ENCODE measurements at regions not wholly inside any gene's neighbourhood (a gene's known extent, or its start where the extent isn't known, plus 50 kb on each side); places are given as distances from the start of the nearest gene placed in this dataset.

DNA sequence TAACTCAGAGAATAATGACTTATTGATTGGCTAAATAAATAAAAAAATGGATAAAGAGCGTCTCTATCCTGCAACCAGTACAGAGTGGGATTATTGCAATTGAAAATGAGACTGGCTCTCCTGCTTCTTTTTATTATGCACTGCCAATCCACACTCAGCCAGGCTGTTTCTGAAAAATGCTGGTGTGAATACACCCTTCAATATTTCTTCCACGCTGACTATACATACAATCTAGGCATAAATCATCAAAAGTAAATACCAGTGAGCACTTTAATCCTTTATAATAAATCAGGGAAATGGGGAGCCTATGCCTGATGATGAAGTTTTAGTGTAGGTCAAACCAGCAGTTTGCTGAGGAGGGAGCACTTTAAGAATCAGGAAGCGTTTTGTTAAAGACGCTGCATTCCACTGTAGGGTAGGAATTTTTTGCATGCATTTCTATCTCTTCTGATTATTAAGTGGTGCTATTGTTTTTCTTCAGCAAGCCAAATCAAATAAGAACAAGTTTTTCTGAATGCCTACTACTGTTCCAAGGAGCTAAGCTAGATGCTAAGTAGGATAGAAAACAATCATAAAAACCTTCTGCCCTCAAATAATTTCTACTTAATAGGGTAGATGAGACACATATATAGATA lies 781.5 kb downstream of the TBL1XR1 start:
- DNase-seq, result no peak
- no peaks in the 10 kb centered on the region for H3K36me3 ChIP-seq
- TF ChIP-seq, protein P1, sequence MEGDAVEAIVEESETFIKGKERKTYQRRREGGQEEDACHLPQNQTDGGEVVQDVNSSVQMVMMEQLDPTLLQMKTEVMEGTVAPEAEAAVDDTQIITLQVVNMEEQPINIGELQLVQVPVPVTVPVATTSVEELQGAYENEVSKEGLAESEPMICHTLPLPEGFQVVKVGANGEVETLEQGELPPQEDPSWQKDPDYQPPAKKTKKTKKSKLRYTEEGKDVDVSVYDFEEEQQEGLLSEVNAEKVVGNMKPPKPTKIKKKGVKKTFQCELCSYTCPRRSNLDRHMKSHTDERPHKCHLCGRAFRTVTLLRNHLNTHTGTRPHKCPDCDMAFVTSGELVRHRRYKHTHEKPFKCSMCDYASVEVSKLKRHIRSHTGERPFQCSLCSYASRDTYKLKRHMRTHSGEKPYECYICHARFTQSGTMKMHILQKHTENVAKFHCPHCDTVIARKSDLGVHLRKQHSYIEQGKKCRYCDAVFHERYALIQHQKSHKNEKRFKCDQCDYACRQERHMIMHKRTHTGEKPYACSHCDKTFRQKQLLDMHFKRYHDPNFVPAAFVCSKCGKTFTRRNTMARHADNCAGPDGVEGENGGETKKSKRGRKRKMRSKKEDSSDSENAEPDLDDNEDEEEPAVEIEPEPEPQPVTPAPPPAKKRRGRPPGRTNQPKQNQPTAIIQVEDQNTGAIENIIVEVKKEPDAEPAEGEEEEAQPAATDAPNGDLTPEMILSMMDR (IDR thresholded peaks at IDR 0.05), result no peak
- TF ChIP-seq POLR2A (IDR thresholded peaks at IDR 0.05), result no peak
- no peak overlapping the region for H3K27ac ChIP-seq
- no peaks in the 10 kb centered on the region for H3K4me1 ChIP-seq
- H3K27me3 ChIP-seq, result no peaks in the 10 kb centered on the region
- no peaks in the 10 kb centered on the region for H3K9me3 ChIP-seq
- H3K4me3 ChIP-seq, result no peak overlapping the region

DNA sequence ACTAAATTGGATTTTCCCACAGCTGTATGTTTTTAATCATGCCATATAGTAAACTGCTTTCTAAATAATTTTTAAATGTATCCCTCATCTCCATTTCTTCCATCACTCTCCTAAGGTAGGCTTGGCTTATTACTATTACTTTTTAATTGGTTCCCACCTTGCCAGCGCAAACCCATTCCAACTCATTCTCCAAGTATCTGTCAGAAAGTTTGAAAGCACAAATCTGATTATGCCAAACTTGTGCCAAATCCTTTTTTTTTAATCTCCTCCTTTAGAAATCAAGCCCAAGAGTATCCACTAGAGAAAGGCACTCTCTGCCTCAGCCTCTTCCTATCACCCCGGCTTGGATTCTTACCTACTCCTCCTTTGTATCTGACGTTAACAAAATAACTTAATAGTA lies 784.5 kb downstream of the TBL1XR1 start:
- H3K4me3 ChIP-seq, result no peak overlapping the region
- DNase-seq, result no peak
- H3K27ac ChIP-seq, result no peak overlapping the region
- no peaks in the 10 kb centered on the region for H3K9me3 ChIP-seq
- TF ChIP-seq POLR2A (IDR thresholded peaks at IDR 0.05), result no peak
- TF ChIP-seq, protein P1 (IDR thresholded peaks at IDR 0.05), result no peak
- H3K36me3 ChIP-seq, result no peaks in the 10 kb centered on the region
- no peaks in the 10 kb centered on the region for H3K4me1 ChIP-seq
- no peaks in the 10 kb centered on the region for H3K27me3 ChIP-seq

DNA sequence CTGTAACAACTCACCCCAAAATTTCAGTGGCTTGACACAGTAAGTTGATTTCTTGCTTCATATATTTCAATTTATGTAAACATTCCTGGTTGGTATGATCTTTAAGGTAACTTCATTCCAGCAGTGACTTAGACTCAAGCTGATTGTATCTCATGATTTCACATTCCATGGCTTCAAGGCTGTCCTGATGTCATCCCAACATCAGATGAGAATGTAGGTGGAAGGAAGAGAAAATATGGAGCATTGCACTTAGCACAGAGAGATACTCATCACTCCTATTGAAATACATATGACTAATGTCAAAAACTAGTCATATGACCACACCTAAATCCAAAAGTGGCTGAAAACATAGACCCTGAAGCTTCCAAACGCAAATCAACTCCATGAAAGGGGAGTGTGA lies 793.8 kb downstream of the TBL1XR1 start:
- DNase-seq, result no peak
- H3K36me3 ChIP-seq, result no peaks in the 10 kb centered on the region
- H3K9me3 ChIP-seq, result no peaks in the 10 kb centered on the region
- no peak overlapping the region for H3K4me3 ChIP-seq
- H3K27me3 ChIP-seq, result no peaks in the 10 kb centered on the region
- no peak overlapping the region for H3K27ac ChIP-seq
- TF ChIP-seq, protein P1 (IDR thresholded peaks at IDR 0.05), result no peak
- no peak for TF ChIP-seq POLR2A (IDR thresholded peaks at IDR 0.05)
- no peaks in the 10 kb centered on the region for H3K4me1 ChIP-seq

DNA sequence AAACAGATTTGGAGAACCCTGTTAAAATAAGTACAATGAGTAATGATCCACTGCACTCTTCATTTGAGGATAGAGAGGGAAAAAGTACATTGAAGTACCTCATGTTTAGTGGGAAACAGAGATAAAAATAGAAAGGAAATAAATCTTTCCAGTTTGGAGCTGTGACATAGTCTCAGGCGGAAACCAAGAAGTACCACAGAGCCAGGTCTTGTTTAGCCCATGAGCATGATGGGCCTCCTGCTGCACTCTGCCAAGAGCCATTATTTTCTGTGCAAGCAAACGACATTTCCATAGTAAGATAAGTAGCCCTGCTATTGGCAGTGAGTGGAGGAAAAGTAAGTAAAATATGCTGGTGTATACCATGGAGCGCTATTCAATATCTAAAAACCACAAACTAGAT lies 796.1 kb downstream of the TBL1XR1 start:
- no peak for DNase-seq
- no peak for TF ChIP-seq POLR2A (IDR thresholded peaks at IDR 0.05)
- TF ChIP-seq, protein P1 (IDR thresholded peaks at IDR 0.05), result no peak
- H3K4me3 ChIP-seq, result no peak overlapping the region
- no peaks in the 10 kb centered on the region for H3K36me3 ChIP-seq
- H3K27ac ChIP-seq, result no peak overlapping the region
- H3K9me3 ChIP-seq, result no peaks in the 10 kb centered on the region
- no peaks in the 10 kb centered on the region for H3K27me3 ChIP-seq
- no peaks in the 10 kb centered on the region for H3K4me1 ChIP-seq

DNA sequence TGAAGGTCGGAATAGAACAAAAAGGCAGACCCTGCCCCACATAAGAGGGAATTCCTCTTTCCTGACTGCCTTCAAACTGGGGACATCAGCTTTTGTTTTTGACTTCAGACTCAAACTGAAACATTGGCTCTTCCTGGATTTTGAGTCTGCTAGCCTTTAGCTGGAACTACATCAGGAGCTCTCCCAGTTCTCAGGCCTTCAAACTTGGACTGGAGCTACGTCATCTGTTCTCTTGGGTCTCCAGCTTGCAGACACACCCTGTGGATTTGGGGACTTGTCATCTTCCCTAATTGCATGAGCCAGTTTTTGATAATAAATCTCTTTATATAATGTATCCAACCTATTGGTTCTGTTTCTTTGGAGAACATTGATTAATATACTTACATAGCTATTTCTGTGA lies 798.1 kb downstream of the TBL1XR1 start:
- H3K9me3 ChIP-seq, result no peaks in the 10 kb centered on the region
- TF ChIP-seq, protein P1 (IDR thresholded peaks at IDR 0.05), result no peak
- TF ChIP-seq POLR2A (IDR thresholded peaks at IDR 0.05), result no peak
- no peaks in the 10 kb centered on the region for H3K36me3 ChIP-seq
- no peaks in the 10 kb centered on the region for H3K27me3 ChIP-seq
- H3K4me3 ChIP-seq, result no peak overlapping the region
- no peaks in the 10 kb centered on the region for H3K4me1 ChIP-seq
- no peak overlapping the region for H3K27ac ChIP-seq
- DNase-seq, result no peak

DNA sequence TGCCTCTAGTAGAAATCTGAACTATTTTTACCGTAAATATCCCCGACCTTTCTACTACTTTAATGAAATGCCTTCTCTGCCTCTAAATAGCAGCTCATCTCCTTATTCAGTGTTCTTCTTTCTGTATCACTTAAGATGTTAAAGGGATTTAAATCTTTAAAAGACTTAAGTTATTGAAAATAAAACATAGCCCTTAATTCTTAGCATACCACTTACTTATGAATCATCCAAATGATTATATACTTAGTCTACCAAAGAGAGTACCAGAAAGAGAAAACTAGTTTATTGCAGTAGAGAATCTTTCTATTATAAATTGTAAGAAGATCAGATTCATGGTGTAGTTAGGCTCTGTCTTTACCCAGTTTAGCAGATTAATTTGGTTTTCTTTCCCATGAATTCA lies 802.0 kb downstream of the TBL1XR1 start:
- TF ChIP-seq, protein P1 (IDR thresholded peaks at IDR 0.05), result no peak
- TF ChIP-seq POLR2A (IDR thresholded peaks at IDR 0.05), result no peak
- H3K27ac ChIP-seq, result no peak overlapping the region
- H3K36me3 ChIP-seq, result no peaks in the 10 kb centered on the region
- H3K9me3 ChIP-seq, result no peaks in the 10 kb centered on the region
- H3K4me1 ChIP-seq, result no peaks in the 10 kb centered on the region
- H3K27me3 ChIP-seq, result no peaks in the 10 kb centered on the region
- no peak overlapping the region for H3K4me3 ChIP-seq
- no peak for DNase-seq

All from Peyer's patch (tissue), 4 donors.